ENCODE measurements at regions not wholly inside any gene's neighbourhood (a gene's known extent, or its start where the extent isn't known, plus 50 kb on each side); places are given as distances from the start of the nearest gene placed in this dataset.

GRCh38 chr14:65238456-65238855 lies 136.1 kb upstream of the MAX start (continued):
- TF ChIP-seq ZNF562 (CRISPR knock-in tag; IDR thresholded peaks at IDR 0.05; ENCODE audit: borderline replicate concordance), result no peak
- TF ChIP-seq, protein P1, sequence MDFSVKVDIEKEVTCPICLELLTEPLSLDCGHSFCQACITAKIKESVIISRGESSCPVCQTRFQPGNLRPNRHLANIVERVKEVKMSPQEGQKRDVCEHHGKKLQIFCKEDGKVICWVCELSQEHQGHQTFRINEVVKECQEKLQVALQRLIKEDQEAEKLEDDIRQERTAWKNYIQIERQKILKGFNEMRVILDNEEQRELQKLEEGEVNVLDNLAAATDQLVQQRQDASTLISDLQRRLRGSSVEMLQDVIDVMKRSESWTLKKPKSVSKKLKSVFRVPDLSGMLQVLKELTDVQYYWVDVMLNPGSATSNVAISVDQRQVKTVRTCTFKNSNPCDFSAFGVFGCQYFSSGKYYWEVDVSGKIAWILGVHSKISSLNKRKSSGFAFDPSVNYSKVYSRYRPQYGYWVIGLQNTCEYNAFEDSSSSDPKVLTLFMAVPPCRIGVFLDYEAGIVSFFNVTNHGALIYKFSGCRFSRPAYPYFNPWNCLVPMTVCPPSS (IDR thresholded peaks at IDR 0.05), result no peak
- TF ChIP-seq, protein P2, sequence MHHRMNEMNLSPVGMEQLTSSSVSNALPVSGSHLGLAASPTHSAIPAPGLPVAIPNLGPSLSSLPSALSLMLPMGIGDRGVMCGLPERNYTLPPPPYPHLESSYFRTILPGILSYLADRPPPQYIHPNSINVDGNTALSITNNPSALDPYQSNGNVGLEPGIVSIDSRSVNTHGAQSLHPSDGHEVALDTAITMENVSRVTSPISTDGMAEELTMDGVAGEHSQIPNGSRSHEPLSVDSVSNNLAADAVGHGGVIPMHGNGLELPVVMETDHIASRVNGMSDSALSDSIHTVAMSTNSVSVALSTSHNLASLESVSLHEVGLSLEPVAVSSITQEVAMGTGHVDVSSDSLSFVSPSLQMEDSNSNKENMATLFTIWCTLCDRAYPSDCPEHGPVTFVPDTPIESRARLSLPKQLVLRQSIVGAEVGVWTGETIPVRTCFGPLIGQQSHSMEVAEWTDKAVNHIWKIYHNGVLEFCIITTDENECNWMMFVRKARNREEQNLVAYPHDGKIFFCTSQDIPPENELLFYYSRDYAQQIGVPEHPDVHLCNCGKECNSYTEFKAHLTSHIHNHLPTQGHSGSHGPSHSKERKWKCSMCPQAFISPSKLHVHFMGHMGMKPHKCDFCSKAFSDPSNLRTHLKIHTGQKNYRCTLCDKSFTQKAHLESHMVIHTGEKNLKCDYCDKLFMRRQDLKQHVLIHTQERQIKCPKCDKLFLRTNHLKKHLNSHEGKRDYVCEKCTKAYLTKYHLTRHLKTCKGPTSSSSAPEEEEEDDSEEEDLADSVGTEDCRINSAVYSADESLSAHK (CRISPR knock-in tag; IDR thresholded peaks at IDR 0.05; ENCODE audit: borderline replicate concordance), result no peak
- no peak for TF ChIP-seq NONO (IDR thresholded peaks at IDR 0.05)
- no peak for TF ChIP-seq NONO (CRISPR knock-in tag; conservative IDR thresholded peaks at IDR 0.05)
- no peak for TF ChIP-seq CCDC6 (CRISPR knock-in tag; IDR thresholded peaks at IDR 0.05)
- no peak; the same call in 1 of the 2 replicates for TF ChIP-seq TAF1 (CRISPR knock-in tag; IDR thresholded peaks at IDR 0.05)
- TF ChIP-seq NFE2L1 (CRISPR knock-in tag; IDR thresholded peaks at IDR 0.05; ENCODE audit: borderline replicate concordance), result no peak
- peak; percentile 92 for TF ChIP-seq THRA (CRISPR knock-in tag; IDR thresholded peaks at IDR 0.05; ENCODE audit: borderline replicate concordance)
- TF ChIP-seq AGO2 (optimal IDR thresholded peaks at IDR 0.05; ENCODE audit: low read depth, low read length), result no peak
- peak; percentile 86 for TF ChIP-seq FOSL1 (CRISPR knock-in tag; IDR thresholded peaks at IDR 0.05; ENCODE audit: borderline replicate concordance)
- no peak for TF ChIP-seq BATF2 (CRISPR knock-in tag; IDR thresholded peaks at IDR 0.05)
- no peak for TF ChIP-seq RBM22 (optimal IDR thresholded peaks at IDR 0.05; ENCODE audit: low read length)
- peak; percentile 43; the same call in 1 of the 2 replicates for TF ChIP-seq NR2C2 (CRISPR knock-in tag; IDR thresholded peaks at IDR 0.05; ENCODE audit: borderline replicate concordance)
- TF ChIP-seq FOXA1 (IDR thresholded peaks at IDR 0.05), result no peak
- TF ChIP-seq FOXA1 (CRISPR knock-in tag; IDR thresholded peaks at IDR 0.05), result peak; percentile 80
- TF ChIP-seq HNRNPH1 (optimal IDR thresholded peaks at IDR 0.05; ENCODE audit: low read depth, low read length), result no peak
- no peak for TF ChIP-seq ZNF672 (CRISPR knock-in tag; IDR thresholded peaks at IDR 0.05)
- TF ChIP-seq ZNF263 (CRISPR knock-in tag; IDR thresholded peaks at IDR 0.05), result no peak
- no peak for TF ChIP-seq HMG20B (CRISPR knock-in tag; conservative IDR thresholded peaks at IDR 0.05)
